ENCODE measurements at regions not wholly inside any gene's neighbourhood (a gene's known extent, or its start where the extent isn't known, plus 50 kb on each side); places are given as distances from the start of the nearest gene placed in this dataset.

GRCh38 chr2:6506859-6507258 is 358.8 kb downstream of the CMPK2 start:
- TF ChIP-seq, protein P1, sequence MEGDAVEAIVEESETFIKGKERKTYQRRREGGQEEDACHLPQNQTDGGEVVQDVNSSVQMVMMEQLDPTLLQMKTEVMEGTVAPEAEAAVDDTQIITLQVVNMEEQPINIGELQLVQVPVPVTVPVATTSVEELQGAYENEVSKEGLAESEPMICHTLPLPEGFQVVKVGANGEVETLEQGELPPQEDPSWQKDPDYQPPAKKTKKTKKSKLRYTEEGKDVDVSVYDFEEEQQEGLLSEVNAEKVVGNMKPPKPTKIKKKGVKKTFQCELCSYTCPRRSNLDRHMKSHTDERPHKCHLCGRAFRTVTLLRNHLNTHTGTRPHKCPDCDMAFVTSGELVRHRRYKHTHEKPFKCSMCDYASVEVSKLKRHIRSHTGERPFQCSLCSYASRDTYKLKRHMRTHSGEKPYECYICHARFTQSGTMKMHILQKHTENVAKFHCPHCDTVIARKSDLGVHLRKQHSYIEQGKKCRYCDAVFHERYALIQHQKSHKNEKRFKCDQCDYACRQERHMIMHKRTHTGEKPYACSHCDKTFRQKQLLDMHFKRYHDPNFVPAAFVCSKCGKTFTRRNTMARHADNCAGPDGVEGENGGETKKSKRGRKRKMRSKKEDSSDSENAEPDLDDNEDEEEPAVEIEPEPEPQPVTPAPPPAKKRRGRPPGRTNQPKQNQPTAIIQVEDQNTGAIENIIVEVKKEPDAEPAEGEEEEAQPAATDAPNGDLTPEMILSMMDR (conservative IDR thresholded peaks at IDR 0.05; ENCODE audit: low read depth, low read length), result no peak
- TF ChIP-seq EZH2phosphoT487 (IDR thresholded peaks at IDR 0.05; ENCODE audit: borderline replicate concordance, low read length) (no peak), EZH2 (IDR thresholded peaks at IDR 0.05; ENCODE audit: low read length, unreplicated experiment) (no peak)
